GM21529 (cell line): ENCODE measurements at regions not wholly inside any gene's neighbourhood (a gene's known extent, or its start where the extent isn't known, plus 50 kb on each side); places are given as distances from the start of the nearest gene placed in this dataset.

ENCODE experiments used
- ATAC-seq: cut with Tn5 transposase; IDR thresholded peaks from one replicate; pipeline ENCODE4 v1.9.1; 2021; ENCODE audit not compliant: unreplicated experiment

- ATAC-seq, result no peak
These were observed 167.3 kb downstream of the PJA1 start for GRCh38 chrX:68997911-68998310.

GRCh38 chrX:68997511-68997910, 167.7 kb downstream of the PJA1 start:
- ATAC-seq, result no peak

- no peak for ATAC-seq
These were observed 167.1 kb downstream of the EFNB1 start for GRCh38 chrX:68995780-68996551.

DNA sequence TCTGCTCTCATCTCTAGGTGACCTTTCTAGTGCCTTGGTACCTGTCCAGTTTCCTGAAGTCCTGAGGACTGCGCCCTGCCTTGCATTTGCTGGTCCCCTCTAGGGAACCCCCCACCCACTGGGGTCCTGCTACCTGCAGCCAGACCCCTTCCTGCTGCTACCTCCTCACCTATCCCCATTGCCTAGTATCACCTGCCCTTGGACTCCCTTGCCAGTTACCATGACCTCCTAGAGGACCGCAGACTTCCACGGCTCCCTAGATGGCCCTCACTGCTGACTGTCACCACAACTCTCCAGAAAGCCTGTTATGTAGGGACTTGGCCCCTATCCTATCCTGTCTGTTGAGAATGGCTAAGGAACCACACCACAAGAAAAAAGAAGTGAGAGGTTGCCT, 166.6 kb downstream of the EFNB1 start:
- ATAC-seq, result no peak

DNA sequence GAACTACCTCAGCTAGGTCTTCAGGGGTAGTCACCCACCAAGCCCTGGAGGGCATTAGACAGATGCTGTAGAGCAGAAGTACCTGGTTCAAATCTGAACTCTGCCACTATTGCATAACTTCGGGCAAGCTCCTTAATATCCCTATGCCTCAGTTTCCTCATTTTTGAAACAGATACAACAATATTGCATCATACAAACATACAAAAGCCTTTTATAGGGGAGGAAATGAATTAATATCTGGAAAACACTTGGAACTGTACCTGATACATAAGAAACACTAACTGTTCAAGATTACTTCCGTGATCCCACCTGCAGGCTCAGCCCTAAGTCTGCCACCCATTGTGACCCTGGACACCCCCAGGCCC, 166.1 kb downstream of the EFNB1 start:
- no peak for ATAC-seq

DNA sequence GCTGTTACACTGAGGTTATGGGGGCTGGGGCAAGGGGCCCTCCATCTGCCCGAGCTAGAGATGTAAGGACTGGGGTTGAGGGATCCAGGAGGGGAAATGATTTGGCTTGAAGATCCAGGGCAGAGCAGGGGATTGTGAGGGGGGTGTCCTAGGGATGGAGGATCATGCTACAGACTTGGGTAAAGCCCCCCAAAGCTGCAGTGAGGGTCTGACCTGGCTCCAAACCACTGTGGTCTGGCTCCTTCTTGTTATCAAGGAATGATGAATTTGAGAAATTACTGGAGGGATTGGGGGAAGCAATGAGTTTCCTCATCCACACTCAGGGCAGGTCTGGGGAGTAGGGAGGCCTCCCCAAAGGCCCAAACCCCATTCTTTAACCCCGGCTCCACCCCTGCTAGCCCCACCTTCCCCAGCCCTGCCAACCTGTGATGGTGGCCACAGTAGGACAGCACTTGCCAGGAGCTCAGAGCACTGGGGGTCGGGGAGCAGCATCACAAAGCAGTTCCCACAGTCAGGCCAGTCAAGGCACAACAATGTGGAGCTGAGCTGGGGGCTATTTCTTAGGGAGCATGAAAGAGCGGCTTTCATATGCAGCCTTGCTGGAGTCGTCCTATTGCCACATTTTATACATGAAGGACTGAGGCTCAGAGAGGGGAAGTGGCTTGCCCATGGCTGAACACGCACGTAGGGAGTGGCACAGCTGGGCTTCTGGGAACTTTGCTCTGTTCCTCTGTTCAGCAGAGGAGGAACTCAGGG, 165.5 kb downstream of the EFNB1 start:
- no peak for ATAC-seq

GRCh38 chrX:68992821-68993397, 164.1 kb downstream of the EFNB1 start:
- ATAC-seq, result no peak

GRCh38 chrX:68991691-68992345, 163.0 kb downstream of the EFNB1 start:
- ATAC-seq, result no peak

- ATAC-seq, result no peak
These were observed 162.1 kb downstream of the EFNB1 start for GRCh38 chrX:68990948-68991347.

DNA sequence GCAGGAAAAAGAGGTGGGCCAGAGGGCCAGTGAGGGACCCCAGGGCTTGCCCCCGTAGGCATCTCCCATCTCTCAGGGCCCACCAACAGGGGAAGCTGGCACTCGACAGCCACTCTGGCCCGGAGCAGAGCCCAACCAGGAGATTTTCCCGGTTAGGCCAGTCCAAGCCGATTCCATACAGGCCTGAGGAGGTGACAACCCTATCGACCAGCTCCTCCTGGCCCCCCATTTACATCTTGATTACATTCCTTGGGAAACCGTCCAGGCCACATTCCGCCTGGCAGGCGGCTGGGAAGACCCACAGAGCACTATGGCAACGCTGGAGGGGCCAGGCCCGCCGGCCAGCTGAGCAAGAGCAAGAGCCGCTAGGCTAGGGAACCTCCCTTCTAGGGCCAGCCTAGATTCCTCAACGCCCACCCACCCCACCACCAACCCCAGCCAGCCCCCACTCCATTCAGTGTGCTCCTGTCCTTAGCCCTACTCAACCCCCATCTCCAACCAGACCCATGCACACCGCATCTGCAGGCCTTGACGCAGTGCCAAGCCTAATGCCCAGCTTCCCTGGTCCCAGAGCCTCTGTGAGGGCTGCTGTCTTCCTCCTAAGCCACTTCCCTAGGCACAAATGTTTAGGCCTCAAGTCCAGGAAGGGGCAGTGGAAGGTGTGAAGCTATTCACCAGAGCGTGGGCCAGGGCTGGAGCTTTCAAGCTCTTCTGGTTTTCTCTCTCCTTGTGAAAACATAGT, 161.2 kb downstream of the EFNB1 start:
- no peak for ATAC-seq

GRCh38 chrX:68989456-68989855, 160.6 kb downstream of the EFNB1 start:
- ATAC-seq, result no peak

- ATAC-seq, result no peak
These were observed 160.0 kb downstream of the EFNB1 start for GRCh38 chrX:68988865-68989264.

DNA sequence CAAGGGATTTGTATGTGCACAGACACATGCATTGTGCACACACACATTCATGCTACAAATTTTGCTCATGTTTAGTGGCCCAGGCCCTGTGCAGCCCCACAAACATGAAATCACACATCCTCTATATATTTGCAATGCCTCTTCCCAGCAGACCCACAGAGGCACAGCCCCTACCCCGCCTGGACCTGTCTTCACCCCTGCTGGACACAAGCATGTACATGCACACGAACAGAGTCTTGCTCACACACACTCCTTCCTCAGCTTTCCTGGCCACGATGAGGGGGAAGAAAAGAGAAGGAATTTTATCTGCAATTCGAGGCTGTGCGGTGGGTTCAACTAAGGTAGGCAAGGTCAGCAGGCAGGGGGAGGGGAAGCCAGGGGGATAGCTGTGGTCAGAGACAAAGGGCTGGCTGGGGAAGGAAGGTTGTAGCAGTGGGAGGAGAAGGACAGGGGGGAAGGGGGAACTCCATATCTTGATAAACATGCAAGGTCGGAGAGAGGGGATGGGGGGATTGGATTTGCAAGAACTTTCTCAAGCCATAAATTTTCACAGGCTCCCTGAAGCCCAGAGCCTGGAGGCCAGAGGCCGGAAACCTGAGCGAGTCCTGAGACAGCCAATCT, 156.4 kb downstream of the EFNB1 start:
- ATAC-seq, result no peak

DNA sequence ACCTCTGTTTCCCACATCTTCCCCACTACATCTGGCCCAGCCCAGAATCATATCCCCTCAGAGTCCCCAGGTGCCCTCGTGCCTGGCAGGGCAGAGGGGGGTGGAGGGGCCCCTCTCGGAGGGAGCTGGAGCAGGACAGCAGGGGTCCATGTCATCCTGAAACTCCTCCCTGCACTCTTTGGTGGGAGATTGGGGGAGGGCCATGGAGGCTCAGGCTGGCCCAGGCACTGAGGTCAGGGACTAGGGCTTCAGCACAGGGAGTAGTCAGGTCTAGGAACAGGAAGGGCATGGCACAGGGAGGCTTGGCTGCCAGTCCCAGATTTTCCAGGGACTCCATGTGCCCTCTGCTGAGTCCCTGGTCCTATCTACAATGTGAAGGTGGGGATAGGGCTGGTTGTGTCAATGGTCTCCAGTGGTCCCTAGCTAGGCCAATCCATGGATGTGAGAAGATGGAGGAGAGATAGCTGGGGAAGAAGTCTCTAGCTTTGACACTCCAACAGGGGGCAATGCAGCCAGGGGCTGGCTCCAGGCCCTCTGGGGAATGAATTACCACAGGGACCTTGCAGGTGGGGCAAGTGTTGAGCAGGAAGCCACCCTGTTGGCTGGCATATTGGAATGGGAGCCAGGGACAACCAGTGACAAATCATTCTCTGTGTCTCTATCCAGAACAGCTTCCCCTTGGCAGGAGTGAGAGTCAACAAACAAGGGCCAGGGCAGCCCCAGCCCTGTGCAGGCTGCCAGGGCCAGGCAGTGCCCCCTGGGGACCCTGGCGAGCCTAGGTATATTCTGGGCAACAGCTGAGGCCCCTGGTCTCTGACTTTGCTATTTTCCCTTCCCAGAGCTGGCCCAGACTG, 154.4 kb downstream of the EFNB1 start:
- ATAC-seq, result no peak

- ATAC-seq, result no peak
These were observed 153.7 kb downstream of the EFNB1 start for GRCh38 chrX:68982476-68982875.

DNA sequence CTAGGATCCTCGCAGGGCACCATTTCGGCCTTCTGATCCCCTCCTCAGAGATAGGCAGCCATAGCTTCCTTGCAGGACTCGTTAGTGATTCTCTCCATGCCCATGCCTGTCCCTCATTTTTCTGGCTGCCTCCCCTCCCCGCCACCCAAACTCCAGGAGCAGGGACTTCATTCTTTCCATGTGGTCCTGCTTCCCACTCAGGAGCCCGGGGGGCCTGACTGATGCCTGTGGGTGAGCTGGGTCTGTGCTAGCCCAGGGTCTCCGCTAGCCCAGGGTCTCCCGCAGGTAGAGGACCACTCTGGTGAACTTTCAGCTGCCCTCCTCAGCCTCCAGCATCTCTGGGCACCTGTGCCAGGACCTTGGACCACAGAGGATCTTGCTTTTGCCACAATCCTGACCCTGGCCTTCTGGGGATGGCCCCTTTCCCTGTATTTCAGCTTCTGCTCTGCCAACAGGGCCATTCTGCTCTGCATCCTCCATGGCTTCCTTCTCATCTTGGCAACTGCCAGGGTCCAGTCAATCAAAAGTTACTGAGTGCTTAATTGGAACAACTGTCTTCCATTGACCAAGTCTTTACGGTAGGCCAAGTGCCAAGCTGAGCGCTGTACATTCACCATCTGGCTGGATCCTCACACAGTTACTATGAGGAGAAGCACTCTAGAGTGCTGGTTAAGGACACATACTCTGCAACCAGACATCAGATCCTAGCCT, 152.2 kb downstream of the EFNB1 start:
- ATAC-seq, result no peak

DNA sequence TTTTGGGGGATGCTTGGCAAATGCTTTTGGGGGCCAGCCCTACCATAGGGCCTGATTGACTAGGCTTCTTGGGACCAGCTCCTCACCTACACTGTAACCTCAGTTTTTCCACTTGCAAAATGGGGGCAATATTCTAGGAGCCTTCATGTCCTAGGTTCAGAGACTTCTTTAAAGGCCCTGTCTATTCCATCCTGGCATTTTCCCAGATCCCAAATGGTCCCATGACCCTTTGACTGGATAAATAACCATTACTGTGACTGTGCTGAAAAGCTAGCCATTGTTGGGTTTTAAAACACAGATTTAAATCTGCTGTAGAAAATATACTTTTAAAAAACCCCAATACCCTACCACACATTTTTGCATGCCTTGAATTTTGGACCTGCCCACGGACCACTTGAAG, 149.8 kb downstream of the EFNB1 start:
- no peak for ATAC-seq

DNA sequence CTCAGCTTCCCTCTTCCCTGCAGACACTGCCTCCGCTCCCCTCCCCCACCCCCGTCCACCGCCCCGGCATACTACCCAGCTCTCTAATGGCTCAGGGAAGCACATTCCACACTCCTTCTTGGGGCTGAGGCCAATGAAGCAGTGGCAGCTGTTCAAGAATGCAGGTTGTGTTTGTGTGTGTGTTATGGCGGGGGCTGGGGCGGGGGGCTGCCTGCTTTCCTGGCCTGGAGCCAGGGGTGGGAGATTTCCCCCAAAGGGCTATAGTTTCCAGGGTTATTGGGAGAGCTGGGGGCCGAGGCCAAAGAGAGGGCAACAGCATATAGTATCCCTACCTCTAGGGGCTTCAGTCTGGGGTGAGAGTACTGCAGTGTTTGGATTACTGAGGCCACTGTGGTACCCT, 149.4 kb downstream of the EFNB1 start:
- no peak for ATAC-seq

DNA sequence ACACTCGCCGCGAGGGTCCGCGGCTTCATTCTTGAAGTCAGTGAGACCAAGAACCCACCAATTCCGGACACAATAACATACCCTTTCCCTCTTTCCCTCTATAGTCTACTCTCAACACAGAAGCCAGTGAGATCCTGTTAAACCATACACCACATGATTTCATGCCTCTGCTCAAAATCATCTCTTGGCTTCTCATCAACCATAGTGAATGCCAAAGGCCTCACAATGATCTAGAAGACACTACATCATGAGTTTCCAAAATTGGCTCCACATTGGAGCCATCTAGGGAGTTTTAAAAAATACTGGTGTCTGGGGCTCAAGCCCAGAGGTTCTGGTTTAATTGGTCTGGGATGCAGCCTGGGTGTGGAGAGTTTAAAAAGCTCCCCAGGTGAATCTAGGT, 124.5 kb downstream of the EFNB1 start:
- ATAC-seq, result no peak
